ENCODE measurements at regions not wholly inside any gene's neighbourhood (a gene's known extent, or its start where the extent isn't known, plus 50 kb on each side); places are given as distances from the start of the nearest gene placed in this dataset.

GRCh38 chr15:25544076-25544475 lies 105.3 kb upstream of the UBE3A start:
- TF ChIP-seq CTCF (IDR thresholded peaks at IDR 0.05) = no peak
- TF ChIP-seq POLR2AphosphoS5 (IDR thresholded peaks at IDR 0.05) = no peak

Measured in stomach (tissue), 4 donors.